GM12878 (cell line): ENCODE measurements at regions not wholly inside any gene's neighbourhood (a gene's known extent, or its start where the extent isn't known, plus 50 kb on each side); places are given as distances from the start of the nearest gene placed in this dataset.
A peak's percentile ranks its signal among the peaks of the same experiment; 100 is the strongest.

Experiments used
- ATF3 ChIP-seq: IDR thresholded peaks from 2 replicates; pipeline ENCODE4 v1.6.1; 2011; ENCODE audit warnings: low read depth, mild to moderate bottlenecking, low read length, moderate library complexity, borderline replicate concordance; ENCODE audit errors: extremely low read depth
- CHD2 ChIP-seq: IDR thresholded peaks from 2 replicates; pipeline ENCODE4 v1.6.1; 2011; ENCODE audit warnings: low read depth, low read length, improper control_type of control experiment, borderline replicate concordance
- CREM ChIP-seq: IDR thresholded peaks from 2 replicates; pipeline ENCODE4 v1.6.1; 2014; ENCODE audit warnings: antibody characterized with exemption, low read depth
- ELK1 ChIP-seq: IDR thresholded peaks from 2 replicates; pipeline ENCODE4 v1.6.1; 2012; ENCODE audit warnings: low read depth, low read length, improper control_type of control experiment
- FOS ChIP-seq: IDR thresholded peaks from 3 replicates; pipeline ENCODE4 v1.6.1; 2011; ENCODE audit warnings: borderline replicate concordance; ENCODE audit not compliant: insufficient read length; ENCODE audit errors: extremely low read depth
- IKZF1 ChIP-seq: fragments of 450-650 bp; conservative IDR thresholded peaks from 2 replicates; pipeline ENCODE4 v1.6.1; 2017; ENCODE audit warnings: antibody characterized with exemption, mild to moderate bottlenecking
- IRF3 ChIP-seq: fragments of 450-650 bp; IDR thresholded peaks from 2 replicates; pipeline ENCODE4 v1.6.1; 2014; ENCODE audit warnings: mild to moderate bottlenecking
- JUNB ChIP-seq: IDR thresholded peaks from 2 replicates; pipeline ENCODE4 v1.6.1; 2016; ENCODE audit warnings: antibody characterized with exemption, mild to moderate bottlenecking
- KAT2A ChIP-seq: conservative IDR thresholded peaks from 2 replicates; pipeline ENCODE4 v1.6.1; 2011; ENCODE audit warnings: low read depth, low read length; ENCODE audit not compliant: control insufficient read depth
- PRDM15 ChIP-seq: fragments of 450-650 bp; formaldehyde crosslinking; IDR thresholded peaks from 2 replicates; pipeline ENCODE4 v1.4.0; 2020; ENCODE audit warnings: mild to moderate bottlenecking, moderate library complexity
- REST ChIP-seq: IDR thresholded peaks from 2 replicates; pipeline ENCODE4 v1.6.1; 2012; ENCODE audit warnings: mild to moderate bottlenecking, low read depth, low read length
- SIN3A ChIP-seq: IDR thresholded peaks from 2 replicates; pipeline ENCODE4 v1.6.1; 2012; ENCODE audit warnings: low read depth, low read length, improper control_type of control experiment
- STAT1 ChIP-seq: fragments of 450-650 bp; conservative IDR thresholded peaks from 2 replicates; pipeline ENCODE4 v1.6.1; 2014; ENCODE audit warnings: antibody characterized with exemption, mild to moderate bottlenecking
- ZBED1 ChIP-seq: IDR thresholded peaks from 2 replicates; pipeline ENCODE4 v1.6.1; 2016; ENCODE audit warnings: borderline replicate concordance
- ZBTB4 ChIP-seq: fragments of 450-650 bp; formaldehyde crosslinking; IDR thresholded peaks from 2 replicates; pipeline ENCODE4 v1.4.0; 2022; ENCODE audit warnings: mild to moderate bottlenecking, moderate library complexity
- ZNF274 ChIP-seq: IDR thresholded peaks from one replicate; pipeline ENCODE4 v1.8.0; 2011; ENCODE audit not compliant: insufficient read length, insufficient read depth

- TF ChIP-seq PRDM15 (CRISPR knock-in tag) = no peak
- no peak for TF ChIP-seq ATF3
- TF ChIP-seq REST = no peak
- no peak for TF ChIP-seq ZBED1
- TF ChIP-seq CHD2 = peak; percentile 71; the same call in 1 of the 2 replicates
- peak; percentile 68; the same call in 1 of the 2 replicates for TF ChIP-seq CREM
- TF ChIP-seq ZNF274 = no peak
- TF ChIP-seq IKZF1 = peak; percentile 95
- no peak for TF ChIP-seq STAT1
- TF ChIP-seq ELK1 = no peak
- no peak for TF ChIP-seq IRF3
- TF ChIP-seq ZBTB4 (CRISPR knock-in tag) = no peak
- TF ChIP-seq SIN3A = no peak
- TF ChIP-seq FOS = no peak
- 0 out of 2 replicates have a peak, but pooled peaks have one; percentile 32 for TF ChIP-seq JUNB
- TF ChIP-seq KAT2A = no peak
Measured at GRCh38 chr10:52965938-52966401, 193.4 kb upstream of the MBL2 start (continued).
